ENCODE measurements at regions not wholly inside any gene's neighbourhood (a gene's known extent, or its start where the extent isn't known, plus 50 kb on each side); places are given as distances from the start of the nearest gene placed in this dataset.
"Not testable (repeated sequence)": the region's sequence is repeated elsewhere in the genome, so short reads cannot be mapped to it uniquely, and the experiment has no call there.

DNA sequence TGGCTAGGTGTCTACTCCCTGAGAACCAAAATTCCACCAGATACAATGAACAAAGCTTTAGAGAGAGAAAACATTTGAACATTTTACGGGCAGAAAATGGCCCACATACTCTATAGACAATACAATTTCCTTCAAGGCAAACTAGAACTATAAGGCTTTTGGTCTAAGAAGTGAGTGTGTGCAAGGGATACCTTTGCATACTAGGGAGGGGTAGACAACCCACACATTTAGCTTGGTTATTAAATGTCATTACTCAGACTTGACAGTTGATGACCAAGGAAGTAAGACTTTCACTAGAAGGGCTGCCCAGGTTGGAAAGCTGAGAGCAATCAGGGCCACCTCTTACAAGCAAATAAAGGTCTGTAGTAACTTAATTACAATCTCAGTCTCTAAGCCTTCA lies 64.0 kb upstream of the PLEKHM1 start:
- not testable (repeated sequence) for DNase-seq

DNA sequence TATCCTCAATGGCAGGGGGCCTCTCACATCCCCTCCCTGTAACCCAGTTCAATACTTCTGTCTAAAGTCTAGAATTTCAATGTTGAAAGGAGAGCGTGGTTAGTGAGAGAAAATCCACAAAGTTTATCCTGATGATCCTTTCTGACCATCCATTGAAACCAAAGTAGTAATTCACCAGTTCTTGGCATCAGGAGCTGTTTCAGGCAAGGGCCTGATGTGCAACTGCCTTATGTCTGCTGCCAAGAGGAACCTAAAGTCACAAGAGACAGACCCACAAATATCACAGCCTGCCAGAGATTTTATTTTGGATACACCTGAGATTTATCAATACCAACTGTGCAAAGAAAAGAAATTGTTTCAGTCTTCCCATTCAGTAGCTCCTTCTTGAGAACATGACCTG lies 68.3 kb upstream of the PLEKHM1 start:
- DNase-seq: not testable (repeated sequence)

DNA sequence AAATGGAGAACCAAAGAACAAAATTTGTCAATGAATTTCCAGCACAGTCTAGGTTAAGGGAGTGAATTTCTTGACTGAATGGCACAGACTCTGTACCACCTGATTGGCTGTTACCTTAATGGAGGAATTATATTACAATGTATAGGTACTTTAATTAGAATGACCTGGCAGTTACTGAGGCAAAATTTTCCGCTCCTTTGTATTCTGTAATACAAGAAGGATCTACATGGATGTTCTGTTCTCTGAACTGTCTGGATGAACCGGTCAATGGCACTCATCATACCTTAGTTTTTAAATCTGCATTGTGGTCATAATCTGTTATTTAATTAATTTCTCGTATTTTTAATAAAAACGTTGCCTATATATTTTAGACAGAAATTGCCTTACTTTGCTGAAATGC lies 72.3 kb upstream of the PLEKHM1 start:
- DNase-seq: not testable (repeated sequence)

DNA sequence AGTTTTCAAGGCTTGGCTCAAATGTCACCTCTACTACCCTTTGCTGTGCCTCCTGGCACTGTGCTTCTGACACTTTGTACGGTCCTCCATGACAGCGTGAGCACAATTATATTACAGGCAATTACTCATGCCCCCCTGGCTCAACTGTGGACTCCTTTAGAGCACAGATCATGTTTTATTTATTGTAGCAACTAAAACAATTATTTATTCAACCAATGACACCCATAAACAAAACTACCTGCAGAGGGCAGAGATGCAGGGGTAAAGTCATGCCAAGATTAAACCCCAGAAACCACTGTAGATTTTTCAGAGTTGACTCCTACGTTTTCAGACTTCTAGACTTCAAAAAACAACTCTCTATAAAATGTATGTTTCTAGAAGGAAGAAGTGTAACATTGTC lies 72.8 kb upstream of the PLEKHM1 start:
- not testable (repeated sequence) for DNase-seq

DNA sequence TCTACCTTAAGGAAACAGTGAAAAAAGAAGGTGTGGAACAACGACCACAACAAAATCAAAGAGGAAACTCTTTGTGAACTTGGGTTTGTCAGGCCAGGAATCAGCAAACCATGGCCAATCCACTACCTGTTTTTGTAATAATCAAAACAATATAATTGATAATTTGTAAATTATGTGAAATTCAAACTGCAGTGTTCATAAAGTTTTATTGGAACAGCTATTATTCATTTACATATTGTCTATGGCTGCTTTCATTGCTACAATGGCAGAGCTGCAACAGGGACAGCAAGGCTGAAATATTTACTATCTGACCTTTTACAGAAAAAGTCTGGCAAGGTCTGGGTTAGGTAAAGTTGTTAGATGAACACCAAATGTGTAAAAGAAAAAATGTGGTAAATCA lies 77.8 kb upstream of the PLEKHM1 start:
- not testable (repeated sequence) for DNase-seq

DNA sequence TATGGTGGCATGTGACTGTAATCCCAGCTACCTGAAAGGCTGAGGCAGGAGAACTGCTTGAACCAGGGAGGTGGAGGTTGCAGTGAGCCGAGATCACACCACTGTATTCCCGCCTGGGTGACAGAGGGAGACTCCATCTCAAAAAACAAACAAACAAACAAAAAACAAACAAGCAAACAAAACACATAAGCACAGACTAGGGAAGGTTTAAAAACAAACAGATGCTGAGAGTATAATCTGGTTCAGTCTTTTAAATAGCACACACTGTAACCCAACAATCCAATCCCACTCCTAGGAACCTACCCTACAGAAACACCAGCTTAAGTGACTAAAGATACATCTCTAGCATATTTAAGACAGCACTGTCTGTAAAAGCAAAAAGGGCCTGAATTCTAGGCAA lies 82.8 kb upstream of the PLEKHM1 start:
- not testable (repeated sequence) for DNase-seq

DNA sequence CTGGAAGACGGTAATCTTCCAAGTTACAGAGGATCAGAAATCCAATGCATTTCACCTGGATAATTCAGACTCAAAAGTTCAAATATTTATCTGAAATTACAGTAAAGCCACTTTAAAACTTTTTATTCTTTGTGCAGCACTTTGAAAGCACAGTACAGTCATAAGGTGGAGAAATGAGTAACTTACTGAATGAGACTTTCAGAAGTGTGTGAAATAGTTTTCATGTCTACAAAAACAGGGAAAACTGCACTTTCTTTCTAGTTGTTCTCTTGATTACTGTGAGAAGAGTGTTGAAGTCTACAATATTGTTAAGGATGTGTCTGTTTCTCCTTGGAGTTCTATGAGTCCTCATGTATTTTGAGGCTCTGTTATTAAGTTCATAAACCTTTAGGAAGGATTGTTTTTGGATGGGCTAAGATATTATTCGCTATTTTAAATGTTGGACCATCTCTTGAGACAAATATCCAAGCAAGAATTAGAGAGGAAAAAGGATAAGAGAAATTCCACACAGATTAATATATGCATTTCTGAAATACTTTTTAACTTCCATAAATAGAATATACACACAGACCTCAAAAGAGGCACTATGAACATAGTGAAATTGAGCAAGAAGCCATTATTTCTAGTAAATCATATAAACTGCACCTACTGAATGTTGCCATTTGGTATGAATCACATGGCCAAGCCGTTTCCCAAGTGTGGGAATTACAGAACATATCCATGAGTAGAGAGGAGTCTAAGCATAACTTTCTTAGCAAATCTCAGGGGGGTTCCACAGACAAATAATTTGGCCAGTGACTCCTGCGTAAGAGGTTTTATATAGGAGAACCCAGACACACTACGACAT lies 83.6 kb upstream of the PLEKHM1 start:
- no peak for DNase-seq

DNA sequence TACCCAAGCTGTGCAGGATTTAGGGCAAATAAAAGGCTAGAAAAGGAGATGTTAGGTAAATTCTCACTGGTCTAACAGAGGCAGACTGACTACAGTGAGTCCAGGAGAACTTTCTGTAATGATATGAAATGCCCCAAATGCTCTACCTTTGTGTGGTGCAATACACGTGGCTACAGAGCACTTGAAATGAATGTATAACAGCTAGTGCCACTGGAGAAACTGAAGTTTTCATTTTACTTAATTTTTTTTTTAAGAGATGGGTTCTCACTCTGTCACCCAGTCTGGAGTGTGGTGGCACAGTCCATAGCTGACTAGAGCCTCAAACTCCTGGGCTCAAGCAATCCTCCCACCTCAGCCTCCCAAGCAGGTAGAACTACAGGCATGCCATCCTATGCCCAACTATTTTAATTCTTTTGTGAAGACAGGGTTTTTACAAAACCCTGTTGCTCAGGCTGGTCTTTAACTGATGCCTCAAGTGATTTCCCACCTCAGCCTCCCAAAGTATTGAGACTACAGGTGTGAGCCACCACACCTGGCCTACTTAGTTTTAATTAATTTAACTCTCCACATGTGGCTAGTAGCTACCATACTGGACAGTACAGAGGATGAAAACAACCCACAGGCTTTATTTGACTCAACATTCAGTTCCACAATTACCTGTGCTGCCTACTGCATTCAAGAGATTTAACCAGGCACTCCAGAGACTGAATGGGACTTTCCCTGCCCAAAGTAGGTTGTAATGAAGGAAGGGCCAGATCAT lies 84.8 kb upstream of the PLEKHM1 start:
- no peak for DNase-seq

DNA sequence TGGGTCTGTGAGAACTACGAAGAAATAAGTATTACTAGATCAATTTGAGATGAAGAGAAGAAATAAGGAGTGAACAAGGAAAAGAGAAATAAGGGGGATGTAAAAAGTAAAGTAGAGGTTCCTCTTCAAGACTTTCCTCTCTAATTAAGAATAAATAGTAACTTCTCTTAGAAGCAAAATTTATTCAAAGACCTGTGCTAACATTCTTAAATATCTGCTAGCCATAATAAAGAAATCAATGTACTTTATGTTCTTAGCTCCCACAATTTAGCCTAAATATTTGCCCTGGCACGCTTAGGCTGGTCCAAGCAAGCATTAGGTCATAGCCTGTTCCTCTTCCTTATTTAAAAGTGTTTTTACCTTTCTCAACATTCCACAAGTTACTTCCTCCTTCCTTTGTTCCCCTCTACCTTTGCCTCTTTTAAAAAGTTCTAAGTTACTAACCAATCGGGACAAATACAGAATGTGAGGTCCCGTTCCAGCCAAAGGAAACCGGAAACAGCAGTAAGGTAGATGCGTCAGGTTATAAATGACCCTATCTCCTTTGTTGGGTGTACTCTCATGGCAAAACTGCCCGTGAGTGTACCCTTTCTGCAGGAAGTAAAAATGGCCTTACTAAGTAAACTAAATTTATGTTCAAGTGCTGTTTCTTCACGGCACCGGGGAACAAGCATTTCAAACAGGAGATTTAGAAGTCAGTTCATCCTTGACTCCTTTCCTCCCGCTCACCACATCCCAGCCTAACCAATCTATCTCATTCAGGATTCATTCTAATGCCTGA lies 86.2 kb upstream of the PLEKHM1 start:
- DNase-seq: not testable (repeated sequence)

DNA sequence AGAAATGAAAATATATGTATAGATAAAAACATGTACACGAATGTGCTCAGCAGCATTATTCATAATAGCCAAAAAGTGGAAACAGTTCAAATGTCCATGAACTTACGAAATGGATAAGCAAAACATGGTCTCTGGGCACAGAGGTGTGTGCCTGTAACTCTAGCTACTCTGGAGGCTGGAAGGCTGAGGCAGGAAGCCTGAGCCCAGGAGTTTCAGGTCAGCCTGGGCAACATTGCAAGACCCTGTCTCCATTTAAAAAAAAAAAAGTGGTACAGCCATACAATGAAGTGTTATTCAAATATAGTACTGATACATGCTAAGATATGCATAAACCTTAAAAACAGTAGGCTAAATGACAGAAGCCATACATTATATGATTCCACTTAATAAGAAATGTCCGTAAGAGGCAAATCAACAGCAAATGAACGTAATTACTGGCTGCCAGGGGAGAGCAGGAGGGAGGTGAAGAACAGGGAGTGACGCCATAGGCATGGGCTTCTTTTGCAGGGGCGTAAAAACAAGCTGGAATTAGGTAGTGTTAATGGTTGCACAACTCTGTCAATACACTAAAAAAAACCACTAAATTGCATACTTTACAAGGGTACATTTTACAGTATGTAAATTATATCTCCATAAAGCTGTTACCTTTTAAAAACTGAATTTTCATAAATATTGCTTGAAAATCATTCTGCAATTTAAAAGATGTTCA lies 87.2 kb upstream of the PLEKHM1 start:
- no peak for DNase-seq

DNA sequence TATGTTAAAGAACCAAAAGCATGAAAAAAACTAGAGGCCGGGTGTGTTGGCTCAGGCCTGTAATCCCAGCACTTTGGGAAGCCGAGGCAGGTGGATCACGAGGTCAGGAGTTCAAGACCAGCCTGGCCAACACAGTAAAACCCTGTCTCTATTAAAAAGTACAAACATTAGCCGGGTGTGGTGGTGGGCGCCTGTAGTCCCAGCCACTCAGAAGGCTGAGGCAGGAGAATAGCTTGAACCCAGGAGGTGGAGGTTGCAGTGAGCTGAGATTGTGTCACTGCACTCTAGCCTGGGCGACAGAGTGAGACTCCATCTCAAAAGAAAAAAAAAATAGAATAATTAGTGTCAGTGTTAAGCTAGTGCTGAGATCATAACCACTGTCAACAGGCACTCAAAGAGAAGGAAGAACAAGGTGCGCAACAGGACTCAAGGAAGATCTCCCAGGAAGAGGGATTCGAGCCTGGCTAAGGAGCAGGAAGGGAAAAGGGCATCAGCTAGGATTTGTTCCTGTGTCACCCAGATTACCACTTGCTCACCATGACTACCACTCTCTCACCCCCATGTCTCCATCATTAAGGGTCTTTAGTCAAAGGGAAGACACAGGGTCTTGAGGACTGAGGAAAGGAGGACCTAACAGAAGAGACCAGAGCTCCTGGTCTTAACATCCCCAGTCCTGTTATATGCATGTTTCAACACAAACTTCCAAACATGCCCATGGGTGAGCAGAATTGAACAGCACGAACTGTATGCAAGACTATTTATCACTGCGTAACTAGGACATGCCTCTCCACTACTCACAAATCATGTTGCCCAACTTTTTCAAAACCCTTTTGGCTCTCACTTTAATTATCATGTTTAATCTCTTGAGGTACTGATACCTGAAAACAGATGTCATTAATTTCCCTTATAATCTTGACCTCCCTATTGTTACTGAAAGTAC lies 88.3 kb upstream of the PLEKHM1 start:
- DNase-seq: no peak

DNA sequence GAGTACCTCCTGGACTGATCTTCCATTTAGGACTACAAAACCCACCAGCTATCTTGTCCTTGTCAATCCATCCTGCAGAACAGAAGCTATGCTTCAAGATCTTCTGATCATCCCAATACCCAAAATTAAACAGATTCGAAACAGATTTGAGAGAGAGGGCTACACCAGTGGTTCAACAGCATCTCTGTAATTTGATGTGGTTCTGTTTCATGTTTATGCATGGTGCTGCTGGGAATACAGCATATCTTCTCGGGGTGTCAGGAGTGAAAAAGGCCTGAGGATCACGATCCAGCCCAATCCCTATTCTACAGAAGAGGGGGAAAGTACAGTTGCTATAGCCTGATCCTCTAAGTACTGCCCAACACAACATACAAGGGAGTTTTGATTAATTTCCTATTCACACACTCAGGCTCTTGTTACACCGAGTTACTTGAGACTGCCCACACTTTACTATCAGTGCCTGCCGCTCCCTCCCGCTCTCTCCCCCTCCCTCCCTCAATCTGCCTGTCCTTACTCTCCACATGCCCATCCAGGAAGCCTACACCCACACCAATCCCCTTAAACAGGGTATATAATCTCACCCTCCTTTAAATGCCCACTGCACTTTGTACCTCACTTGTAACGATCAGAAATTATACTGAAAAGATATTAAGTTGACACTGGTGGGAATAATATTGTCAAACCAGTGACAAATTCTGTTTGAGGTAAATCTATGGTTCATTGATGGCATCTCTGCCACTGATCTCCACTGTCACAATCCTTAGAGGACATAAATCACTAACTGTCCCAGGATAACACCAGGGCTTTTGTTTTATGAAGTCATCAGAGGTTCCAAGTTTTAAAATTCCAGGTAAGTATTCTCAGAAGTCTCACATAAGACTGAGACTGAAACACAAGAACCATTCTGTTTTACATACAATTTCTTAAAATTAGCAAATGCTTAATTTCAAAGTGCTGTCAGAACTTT lies 89.3 kb upstream of the PLEKHM1 start:
- DNase-seq: no peak

DNA sequence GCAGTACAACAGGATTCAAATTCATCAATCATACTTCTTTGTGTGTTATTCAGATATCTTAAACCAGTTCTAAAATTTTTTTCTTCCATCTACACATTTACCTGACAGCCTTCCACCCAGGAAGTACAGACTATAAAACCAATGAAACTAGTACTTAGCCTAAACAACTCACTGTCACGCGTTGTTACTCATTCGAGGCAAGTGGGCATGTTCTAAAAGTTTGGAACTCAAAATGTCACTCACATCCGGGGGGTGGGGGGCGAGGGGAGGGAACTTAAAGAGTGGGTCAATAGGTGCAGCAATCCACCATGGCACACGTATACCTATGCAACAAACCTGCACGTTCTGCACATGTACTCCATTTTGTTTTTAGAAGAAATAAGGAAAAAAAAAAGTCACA lies 90.4 kb upstream of the PLEKHM1 start:
- no peak for DNase-seq

DNA sequence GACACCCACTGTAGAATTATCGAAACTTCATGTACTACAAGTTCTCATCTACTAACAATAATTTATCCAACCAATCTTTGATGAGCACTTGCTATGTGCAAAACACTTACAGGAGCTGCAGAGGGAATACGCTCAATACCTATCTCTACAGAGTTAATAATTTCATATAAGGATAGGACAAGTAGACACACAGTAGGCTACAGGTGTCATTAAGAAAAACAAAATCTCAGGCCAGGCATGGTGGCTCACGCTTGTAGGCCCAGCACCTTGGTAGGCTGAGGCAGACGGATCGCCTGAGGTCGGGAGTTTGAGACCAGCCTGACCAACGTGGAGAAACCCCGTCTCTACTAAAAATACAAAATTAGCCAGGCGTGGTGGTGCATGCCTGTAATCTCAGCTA lies 91.3 kb upstream of the PLEKHM1 start:
- DNase-seq: no peak

DNA sequence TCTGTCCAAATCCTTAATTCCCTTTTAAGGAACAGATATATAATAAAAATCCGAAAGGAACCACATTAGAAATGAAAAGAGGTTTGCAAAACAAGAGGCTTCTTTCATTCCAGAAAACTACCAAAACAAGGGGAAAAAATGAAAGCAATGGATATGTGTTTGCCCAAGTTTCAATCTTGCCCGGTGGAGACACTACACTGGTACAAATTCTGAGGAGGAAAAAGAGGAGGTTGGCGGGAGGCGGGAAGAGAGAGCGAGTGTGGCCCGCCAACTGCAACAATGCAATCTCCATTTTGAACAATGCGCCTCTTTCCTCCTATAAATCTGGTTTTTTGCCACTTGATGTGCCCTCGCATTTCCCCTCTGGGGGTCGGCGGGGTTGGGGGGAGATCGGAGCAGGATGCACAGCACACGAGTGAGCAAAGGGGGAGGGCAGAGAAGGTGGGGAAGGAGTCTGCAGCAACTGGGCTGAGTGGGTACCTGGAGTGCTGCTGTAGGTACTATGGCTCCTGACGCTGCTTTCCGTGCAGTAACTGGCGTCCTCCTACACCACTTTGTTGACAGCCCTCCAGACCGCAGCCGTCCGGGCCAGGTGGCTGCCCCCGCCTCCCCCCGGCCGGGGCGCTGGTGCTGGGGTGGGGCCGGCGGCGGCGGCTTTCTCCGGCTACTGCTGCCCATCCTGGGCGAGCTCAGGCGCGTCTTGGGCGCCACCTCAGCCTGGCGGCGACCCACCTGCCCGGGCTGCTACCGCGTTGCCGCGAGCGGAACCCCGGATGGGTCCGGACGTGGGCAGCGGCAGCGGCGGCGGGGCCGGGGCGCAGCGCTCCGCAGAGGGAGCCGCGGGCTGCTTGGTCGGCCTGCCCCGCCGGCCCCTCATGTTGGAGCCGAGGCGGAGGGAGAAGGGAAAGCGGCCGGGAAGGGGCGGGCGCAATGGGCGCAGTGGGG lies 93.8 kb upstream of the PLEKHM1 start:
- no peak for DNase-seq

DNA sequence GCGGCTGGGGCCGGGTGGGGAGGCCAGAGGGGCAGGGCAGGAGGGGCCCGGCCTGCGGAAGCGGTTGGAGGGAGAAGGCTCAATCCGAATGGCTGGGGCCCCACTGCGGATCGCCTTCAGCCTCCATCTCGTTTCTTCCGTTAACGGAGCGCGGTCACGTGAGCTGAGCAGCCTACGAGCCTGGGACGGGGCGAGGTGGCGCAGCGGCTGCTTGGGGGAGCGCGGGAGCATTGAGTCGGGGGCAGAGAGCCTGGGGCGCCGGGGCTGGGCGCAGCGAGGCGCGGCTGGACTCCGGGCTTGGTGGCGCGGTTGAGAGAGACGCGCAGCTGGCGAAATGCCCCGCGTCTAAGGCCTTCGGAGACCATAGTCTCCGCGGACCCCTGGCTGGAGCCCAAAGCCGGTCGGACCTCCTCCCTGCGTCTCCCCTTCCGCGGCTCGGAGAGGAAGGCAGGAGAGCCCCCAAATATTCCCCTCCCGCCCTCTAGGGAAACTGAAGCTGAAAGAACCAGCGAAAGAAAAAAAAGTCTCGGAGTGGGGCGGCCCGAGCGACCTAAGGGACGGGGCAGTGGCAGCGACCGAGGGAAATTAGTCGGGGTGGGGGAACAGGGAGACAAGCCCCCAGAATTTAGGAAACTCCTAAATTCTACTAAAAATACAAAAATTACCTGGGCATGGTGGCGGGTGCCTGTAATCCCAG lies 94.7 kb upstream of the PLEKHM1 start:
- not testable (repeated sequence) for DNase-seq

DNA sequence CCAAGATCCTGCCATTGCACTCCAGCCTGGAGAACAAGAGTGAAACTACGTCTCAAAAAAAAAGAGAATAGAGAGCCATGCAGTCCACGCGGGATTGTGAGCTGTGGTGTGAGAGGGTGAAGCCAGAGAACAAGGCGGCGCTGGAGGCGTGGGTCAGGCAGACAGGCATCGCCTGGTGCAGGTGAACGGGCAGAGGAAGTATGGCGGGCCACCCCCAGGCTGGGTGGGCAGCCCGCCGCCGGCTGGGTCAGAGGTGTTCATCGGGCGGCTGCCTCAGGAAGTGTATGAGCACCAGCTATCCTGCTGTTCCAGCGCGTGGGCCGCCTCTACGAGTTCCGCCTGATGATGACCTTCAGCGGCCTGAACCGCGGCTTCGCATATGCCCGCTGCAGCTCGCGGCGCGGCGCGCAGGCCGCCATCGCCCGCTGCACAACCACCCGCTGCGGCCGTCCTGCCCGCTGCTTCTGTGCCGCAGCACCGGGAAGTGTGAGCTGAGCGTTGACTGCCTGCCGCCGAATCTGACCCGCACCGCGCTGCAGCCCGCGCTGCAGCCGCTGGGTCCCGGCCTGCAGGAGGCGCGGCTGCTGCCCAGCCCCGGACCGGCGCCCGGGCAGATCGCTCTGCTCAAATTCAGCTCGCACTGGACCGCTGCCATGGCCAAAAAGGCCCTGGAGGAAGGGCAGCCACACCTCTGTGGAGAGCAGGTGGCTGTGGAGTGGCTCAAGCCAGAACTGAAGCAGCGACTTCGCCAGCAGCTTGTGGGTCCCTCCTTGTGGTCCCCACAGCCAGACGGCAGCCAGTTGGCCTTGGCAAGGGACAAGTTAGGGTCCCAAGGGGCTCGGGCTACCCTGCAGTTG lies 95.5 kb upstream of the PLEKHM1 start:
- DNase-seq: not testable (repeated sequence)

DNA sequence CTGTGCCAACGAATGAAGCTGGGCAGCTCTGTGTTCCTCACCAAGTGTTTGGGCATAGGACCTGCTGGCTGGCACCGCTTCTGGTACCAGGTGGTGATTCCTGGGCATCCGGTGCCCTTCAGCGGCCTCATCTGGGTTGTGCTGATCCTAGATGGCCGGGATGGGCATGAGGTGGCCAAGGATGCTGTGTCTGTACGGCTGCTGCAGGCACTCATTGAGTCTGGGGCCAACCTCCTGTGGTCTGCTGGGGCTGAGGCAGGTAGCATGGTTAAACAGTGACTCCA lies 96.1 kb upstream of the PLEKHM1 start:
- DNase-seq: not testable (repeated sequence)

Data from DMS79 (cell line).